ENCODE measurements at regions not wholly inside any gene's neighbourhood (a gene's known extent, or its start where the extent isn't known, plus 50 kb on each side); places are given as distances from the start of the nearest gene placed in this dataset.

GRCh38 chr7:22066522-22066921, 120.8 kb upstream of the CDCA7L start:
- Histone ChIP-seq H3K9me2 (replicated peaks; ENCODE audit: insufficient read depth, low read length) (no peaks in the 10 kb centered on the region), H3K4me2 (ENCODE audit: low read depth, low read length, poor library complexity, severe bottlenecking) (no peak overlapping the region), H4K20me1 (ENCODE audit: low read depth, low read length) (no peaks in the 10 kb centered on the region), H3K9ac (ENCODE audit: low read length) (no peak overlapping the region), H3K27ac (ENCODE audit: low read depth, low read length) (no peak overlapping the region), H3K9me3 (ENCODE audit: insufficient read depth, low read length) (no peaks in the 10 kb centered on the region), H3K36me3 (ENCODE audit: low read length) (no peaks in the 10 kb centered on the region), H3K4me3 (ENCODE audit: insufficient read depth, low read length, poor library complexity, severe bottlenecking) (no peak overlapping the region), H2AFZ (ENCODE audit: low read depth, low read length, severe bottlenecking) (no peak overlapping the region), H3F3A (ENCODE audit: insufficient read depth) (no peaks in the 10 kb centered on the region), H3K27me3 (ENCODE audit: low read length) (peaks cover 4% of the 10 kb centered on the region; the same call in 1 of the 2 replicates), H3K79me2 (ENCODE audit: insufficient read depth, low read length) (no peaks in the 10 kb centered on the region)
- TF ChIP-seq EZH2phosphoT487 (conservative IDR thresholded peaks at IDR 0.05; ENCODE audit: low read length) = no peak
- TF ChIP-seq CTCF (IDR thresholded peaks at IDR 0.05; ENCODE audit: insufficient read depth, low read length, poor library complexity, severe bottlenecking) = no peak

GRCh38 chr7:22064816-22065215, 119.1 kb upstream of the CDCA7L start:
- no peak for TF ChIP-seq EZH2phosphoT487 (conservative IDR thresholded peaks at IDR 0.05; ENCODE audit: low read length)
- TF ChIP-seq CTCF (IDR thresholded peaks at IDR 0.05; ENCODE audit: insufficient read depth, low read length, poor library complexity, severe bottlenecking) = no peak
- H3K4me2 ChIP-seq (ENCODE audit: low read depth, low read length, poor library complexity, severe bottlenecking) = no peak overlapping the region
- no peaks in the 10 kb centered on the region for H3F3A ChIP-seq (ENCODE audit: insufficient read depth)
- H3K4me3 ChIP-seq (ENCODE audit: insufficient read depth, low read length, poor library complexity, severe bottlenecking) = no peak overlapping the region
- peaks cover 7% of the 10 kb centered on the region; the same call in 1 of the 2 replicates for H3K27me3 ChIP-seq (ENCODE audit: low read length)
- no peak overlapping the region for H3K9ac ChIP-seq (ENCODE audit: low read length)
- H3K27ac ChIP-seq (ENCODE audit: low read depth, low read length) = no peak overlapping the region
- H3K36me3 ChIP-seq (ENCODE audit: low read length) = no peaks in the 10 kb centered on the region
- no peaks in the 10 kb centered on the region for H4K20me1 ChIP-seq (ENCODE audit: low read depth, low read length)
- H3K9me3 ChIP-seq (ENCODE audit: insufficient read depth, low read length) = no peaks in the 10 kb centered on the region
- H3K79me2 ChIP-seq (ENCODE audit: insufficient read depth, low read length) = no peaks in the 10 kb centered on the region
- H3K9me2 ChIP-seq (replicated peaks; ENCODE audit: insufficient read depth, low read length) = no peaks in the 10 kb centered on the region
- no peak overlapping the region for H2AFZ ChIP-seq (ENCODE audit: low read depth, low read length, severe bottlenecking)

DNA sequence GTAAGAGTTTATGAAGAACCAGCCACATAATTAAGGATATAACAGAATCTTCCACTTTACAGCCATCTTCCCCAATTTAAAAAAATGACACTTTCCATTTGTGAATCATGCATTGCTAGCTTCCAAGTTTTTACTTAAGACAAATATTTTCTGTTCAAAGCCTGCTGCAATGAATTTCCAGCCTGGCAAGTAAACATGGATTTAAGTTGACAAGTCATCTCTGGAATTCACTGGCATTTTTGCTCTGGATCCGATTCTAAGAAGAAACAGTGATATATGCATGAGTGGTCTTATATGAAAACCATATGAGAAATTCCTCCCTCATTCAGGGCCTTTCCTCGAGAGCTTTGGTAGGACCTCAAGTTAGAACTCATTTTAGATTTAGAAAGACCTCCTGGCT, 116.1 kb upstream of the CDCA7L start:
- Histone ChIP-seq H2AFZ (ENCODE audit: low read depth, low read length, severe bottlenecking) (no peak overlapping the region), H4K20me1 (ENCODE audit: low read depth, low read length) (no peaks in the 10 kb centered on the region), H3K27ac (ENCODE audit: low read depth, low read length) (no peak overlapping the region), H3F3A (ENCODE audit: insufficient read depth) (no peaks in the 10 kb centered on the region), H3K4me2 (ENCODE audit: low read depth, low read length, poor library complexity, severe bottlenecking) (no peak overlapping the region), H3K36me3 (ENCODE audit: low read length) (no peaks in the 10 kb centered on the region), H3K4me3 (ENCODE audit: insufficient read depth, low read length, poor library complexity, severe bottlenecking) (no peak overlapping the region), H3K27me3 (ENCODE audit: low read length) (peaks cover 7% of the 10 kb centered on the region; the same call in 1 of the 2 replicates), H3K9me2 (replicated peaks; ENCODE audit: insufficient read depth, low read length) (no peaks in the 10 kb centered on the region), H3K79me2 (ENCODE audit: insufficient read depth, low read length) (no peaks in the 10 kb centered on the region), H3K9ac (ENCODE audit: low read length) (no peak overlapping the region), H3K9me3 (ENCODE audit: insufficient read depth, low read length) (no peaks in the 10 kb centered on the region)
- no peak for TF ChIP-seq CTCF (IDR thresholded peaks at IDR 0.05; ENCODE audit: insufficient read depth, low read length, poor library complexity, severe bottlenecking)
- no peak for TF ChIP-seq EZH2phosphoT487 (conservative IDR thresholded peaks at IDR 0.05; ENCODE audit: low read length)
